Mesenchymal stem cell (in vitro differentiated cells and primary cell): ENCODE measurements at regions not wholly inside any gene's neighbourhood (a gene's known extent, or its start where the extent isn't known, plus 50 kb on each side); places are given as distances from the start of the nearest gene placed in this dataset.

ENCODE experiments used
- DNase-seq: peaks from one replicate; pipeline ENCODE4 v3.0.0-alpha.2; 2013
- H2AFZ ChIP-seq: one replicate; pipeline ENCODE4 v1.6.1; 2013; ENCODE audit warnings: low read depth, mild to moderate bottlenecking, control low read depth, inconsistent platforms, low read length, moderate library complexity
- H2AK5ac ChIP-seq: 2 replicates; pipeline ENCODE4 v1.6.1; 2013; ENCODE audit warnings: low read length, moderate library complexity, mild to moderate bottlenecking, inconsistent platforms; ENCODE audit not compliant: severe bottlenecking
- H2BK120ac ChIP-seq: one replicate; pipeline ENCODE4 v1.6.1; 2013; ENCODE audit warnings: low read depth, mild to moderate bottlenecking, inconsistent platforms, low read length, moderate library complexity
- H2BK12ac ChIP-seq, 2 experiments: one replicate each; pipeline ENCODE4 v1.6.1; 2013; ENCODE audit warnings: inconsistent platforms in 2 of 2, low read length in 2 of 2, mild to moderate bottlenecking in 2 of 2, moderate library complexity in 2 of 2, control low read depth in 1 of 2
- H2BK15ac ChIP-seq: one replicate; pipeline ENCODE4 v1.6.1; 2013; ENCODE audit warnings: mild to moderate bottlenecking, low read depth, inconsistent platforms; ENCODE audit not compliant: poor library complexity, severe bottlenecking
- H2BK5ac ChIP-seq: 2 replicates; pipeline ENCODE4 v1.6.1; 2013; ENCODE audit warnings: low read depth, mild to moderate bottlenecking, low read length, control low read depth, inconsistent platforms; ENCODE audit not compliant: poor library complexity, severe bottlenecking
- H3K14ac ChIP-seq, 2 experiments: one replicate each; pipeline ENCODE4 v1.6.1; 2013; ENCODE audit warnings: inconsistent platforms in 2 of 2, low read length in 2 of 2, control low read depth in 1 of 2, mild to moderate bottlenecking in 1 of 2, moderate library complexity in 1 of 2
- H3K18ac ChIP-seq, 2 experiments: one replicate each; pipeline ENCODE4 v1.6.1; 2013; ENCODE audit warnings: inconsistent platforms in 2 of 2, low read length in 2 of 2, control low read depth in 1 of 2, low read depth in 1 of 2, mild to moderate bottlenecking in 1 of 2
- H3K23ac ChIP-seq, 2 experiments: one replicate each; pipeline ENCODE4 v1.6.1; 2013; ENCODE audit warnings: inconsistent platforms in 2 of 2, low read length in 2 of 2, mild to moderate bottlenecking in 2 of 2, moderate library complexity in 2 of 2, control low read depth in 1 of 2
- H3K27ac ChIP-seq: 2 replicates; pipeline ENCODE4 v1.5.1; 2013; ENCODE audit warnings: mild to moderate bottlenecking, moderate library complexity, low read length, control low read depth, inconsistent platforms; ENCODE audit not compliant: poor library complexity, severe bottlenecking
- H3K27me3 ChIP-seq, 2 experiments: 2 replicates each; pipeline versions ENCODE4 v1.6.1 to v1.7.0; 2013; ENCODE audit warnings: low read length in 2 of 2, mild to moderate bottlenecking in 2 of 2, moderate library complexity in 2 of 2, control low read depth in 1 of 2, inconsistent platforms in 1 of 2; ENCODE audit not compliant: control insufficient read depth in 1 of 2, insufficient read depth in 1 of 2
- H3K36me3 ChIP-seq, 2 experiments: 2 replicates each; pipeline versions ENCODE4 v1.6.1 to v1.7.0; 2013; ENCODE audit warnings: low read length in 2 of 2, control low read depth in 1 of 2, inconsistent platforms in 1 of 2, low read depth in 1 of 2, mild to moderate bottlenecking in 1 of 2; ENCODE audit not compliant: insufficient read depth in 2 of 2, control insufficient read depth in 1 of 2
- H3K4ac ChIP-seq, 2 experiments: one replicate each; pipeline ENCODE4 v1.6.1; 2013; ENCODE audit warnings: inconsistent platforms in 2 of 2, low read length in 2 of 2, mild to moderate bottlenecking in 2 of 2, moderate library complexity in 2 of 2, control low read depth in 1 of 2, low read depth in 1 of 2
- H3K4me1 ChIP-seq: 2 replicates; pipeline ENCODE4 v1.6.1; 2013; ENCODE audit warnings: low read depth, low read length, control low read depth; ENCODE audit not compliant: control insufficient read depth, insufficient read depth
- H3K4me2 ChIP-seq: 2 replicates; pipeline ENCODE4 v1.6.1; 2013; ENCODE audit warnings: low read length, mild to moderate bottlenecking, inconsistent platforms; ENCODE audit not compliant: poor library complexity, severe bottlenecking
- H3K4me3 ChIP-seq, 2 experiments: 2 replicates each; pipeline versions ENCODE4 v1.5.1 to v1.7.0; 2013; ENCODE audit warnings: low read length in 2 of 2, mild to moderate bottlenecking in 2 of 2, control low read depth in 1 of 2, low read depth in 1 of 2; ENCODE audit not compliant: insufficient read depth in 1 of 2
- H3K79me1 ChIP-seq: replicated peaks from 2 replicates; pipeline ENCODE4 v1.6.1; 2013; ENCODE audit warnings: mild to moderate bottlenecking, control low read depth, low read length, inconsistent platforms; ENCODE audit not compliant: poor library complexity, severe bottlenecking
- H3K9ac ChIP-seq: 2 replicates; pipeline ENCODE4 v1.7.0; 2013; ENCODE audit warnings: mild to moderate bottlenecking, low read length, moderate library complexity
- H3K9me3 ChIP-seq: 2 replicates; pipeline ENCODE4 v1.7.0; 2013; ENCODE audit warnings: mild to moderate bottlenecking, low read length; ENCODE audit not compliant: control insufficient read depth
- H4K8ac ChIP-seq: one replicate; pipeline ENCODE4 v1.6.1; 2013; ENCODE audit warnings: inconsistent platforms, mild to moderate bottlenecking, low read length, moderate library complexity
- H4K91ac ChIP-seq: one replicate; pipeline ENCODE4 v1.6.1; 2013; ENCODE audit warnings: mild to moderate bottlenecking, low read length, inconsistent platforms
- WGBS: methylation state at CpG from one replicate; pipeline ENCODE4 v1.1.7; 2013; ENCODE audit warnings: mixed read lengths; 5-methylcytosine and 5-hydroxymethylcytosine counted together

DNA sequence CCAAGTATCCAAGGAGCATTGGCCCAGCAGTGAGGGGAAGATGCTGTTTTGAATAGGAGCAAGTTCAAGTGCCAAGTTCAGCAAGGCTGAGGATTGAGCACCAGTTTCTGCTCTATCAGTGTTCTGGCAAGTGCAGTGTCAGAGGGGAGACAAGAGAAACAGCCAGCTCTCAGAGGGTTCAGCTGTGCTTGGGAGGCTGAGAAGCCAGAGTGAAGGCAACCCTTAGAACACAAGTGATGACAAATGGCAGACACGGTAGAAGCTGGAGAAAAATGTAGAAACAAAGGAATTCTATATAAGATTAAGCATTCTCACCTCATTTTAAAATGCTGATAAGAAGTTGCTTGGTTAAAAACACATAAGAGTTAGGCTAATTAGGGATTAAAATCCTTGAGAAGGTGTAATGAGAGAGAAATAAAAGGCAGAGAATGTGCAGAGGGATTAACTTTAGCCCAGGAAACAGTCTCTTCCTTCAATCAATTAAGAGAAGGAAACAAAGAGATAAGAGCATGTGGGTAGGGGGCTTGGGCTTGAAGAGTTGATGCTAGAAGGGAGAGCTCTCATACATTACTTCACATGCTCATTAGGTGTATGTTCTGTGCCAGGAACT, 475.4 kb downstream of the AJAP1 start:
- DNase-seq: no peak
- Histone ChIP-seq H3K4me3 (no peak overlapping the region), H3K4me2 (no peak overlapping the region), H2BK15ac (no peak overlapping the region), H2BK120ac (no peak overlapping the region), H3K18ac (no peak overlapping the region), H4K91ac (no peak overlapping the region), H3K9me3 (peaks cover 17% of the 10 kb centered on the region), H2AK5ac (no peak overlapping the region), H3K14ac (no peak overlapping the region), H3K27me3 (no peaks in the 10 kb centered on the region), H3K4ac (no peak overlapping the region), H4K8ac (no peak overlapping the region), H3K27ac (no peak overlapping the region), H2BK12ac (no peak overlapping the region), H3K9ac (no peak overlapping the region), H3K79me1 (no peaks in the 10 kb centered on the region), H3K23ac (no peak overlapping the region), H2AFZ (no peak overlapping the region), H3K36me3 (no peaks in the 10 kb centered on the region), H3K4me1 (no peaks in the 10 kb centered on the region), H2BK5ac (no peak overlapping the region)
- WGBS: no CpG with 5 or more reads among the region's 1 CpG

DNA sequence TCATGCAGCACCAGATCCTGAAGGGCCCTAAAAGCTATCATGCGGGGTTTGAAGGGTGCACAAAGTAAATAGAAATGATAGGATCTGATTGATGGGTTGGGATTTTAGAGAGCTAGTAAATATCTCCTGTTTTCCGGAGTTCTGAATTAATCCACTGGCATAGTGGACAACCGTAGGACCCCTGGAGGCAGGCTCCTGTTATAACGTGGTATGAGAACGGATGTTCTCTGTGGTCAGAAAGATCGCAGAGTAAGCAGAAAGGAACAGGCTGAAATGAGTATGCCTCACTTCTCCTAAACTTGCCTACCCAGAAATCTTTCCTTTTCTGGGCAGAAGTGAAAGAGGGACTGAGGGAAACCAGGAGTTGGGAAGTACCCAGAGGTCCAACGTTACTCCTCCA, 470.8 kb downstream of the AJAP1 start:
- Histone ChIP-seq H3K4me1 (no peaks in the 10 kb centered on the region), H2BK15ac (no peak overlapping the region), H3K4me3 (no peak overlapping the region), H2AFZ (no peak overlapping the region), H3K9me3 (peaks cover 16% of the 10 kb centered on the region), H4K91ac (no peak overlapping the region), H3K18ac (no peak overlapping the region), H3K4me2 (no peak overlapping the region), H2AK5ac (no peak overlapping the region), H3K9ac (no peak overlapping the region), H3K27ac (no peak overlapping the region), H4K8ac (no peak overlapping the region), H3K14ac (no peak overlapping the region), H3K27me3 (no peaks in the 10 kb centered on the region), H3K79me1 (no peaks in the 10 kb centered on the region), H3K36me3 (no peaks in the 10 kb centered on the region), H3K4ac (no peak overlapping the region), H2BK5ac (peak overlapping the region; percentile 25), H2BK12ac (no peak overlapping the region), H3K23ac (no peak overlapping the region), H2BK120ac (no peak overlapping the region)
- DNase-seq: no peak
- 72% methylated on average over 5 of the region's 7 CpGs for WGBS

DNA sequence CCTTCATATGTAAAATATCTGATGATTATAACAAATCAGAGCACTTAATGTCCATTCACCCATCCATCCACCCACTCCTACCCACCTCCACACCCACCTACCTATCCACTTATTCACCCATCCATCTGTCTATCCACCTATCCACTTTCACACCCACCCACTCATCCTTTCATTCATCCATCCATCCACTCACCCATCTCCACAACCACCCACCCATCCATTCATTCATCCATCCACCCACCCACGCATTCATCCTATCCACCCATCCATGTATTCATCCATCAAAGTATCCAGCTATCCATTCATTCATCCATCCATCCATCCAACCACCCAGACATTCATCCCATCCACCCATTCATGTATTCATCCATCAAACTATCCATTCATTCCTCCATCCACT, 466.1 kb downstream of the AJAP1 start:
- no peak for DNase-seq
- H3K18ac ChIP-seq: no peak overlapping the region
- H4K91ac ChIP-seq: no peak overlapping the region
- H3K4me2 ChIP-seq: no peak overlapping the region
- no peak overlapping the region for H4K8ac ChIP-seq
- H3K4me3 ChIP-seq: no peak overlapping the region
- H2BK12ac ChIP-seq: no peak overlapping the region
- H3K4me1 ChIP-seq: no peaks in the 10 kb centered on the region
- H3K4ac ChIP-seq: no peak overlapping the region
- no peak overlapping the region for H3K9ac ChIP-seq
- no peaks in the 10 kb centered on the region for H3K79me1 ChIP-seq
- no peak overlapping the region for H2BK120ac ChIP-seq
- WGBS: 70% methylated on average over 1 of the region's 1 CpG
- no peak overlapping the region for H2BK5ac ChIP-seq
- H2AFZ ChIP-seq: no peak overlapping the region
- H3K23ac ChIP-seq: no peak overlapping the region
- peaks cover 4% of the 10 kb centered on the region for H3K9me3 ChIP-seq
- no peak overlapping the region for H3K14ac ChIP-seq
- H3K27ac ChIP-seq: no peak overlapping the region
- H3K27me3 ChIP-seq: no peaks in the 10 kb centered on the region
- no peak overlapping the region for H2BK15ac ChIP-seq
- H3K36me3 ChIP-seq: no peaks in the 10 kb centered on the region
- H2AK5ac ChIP-seq: no peak overlapping the region

DNA sequence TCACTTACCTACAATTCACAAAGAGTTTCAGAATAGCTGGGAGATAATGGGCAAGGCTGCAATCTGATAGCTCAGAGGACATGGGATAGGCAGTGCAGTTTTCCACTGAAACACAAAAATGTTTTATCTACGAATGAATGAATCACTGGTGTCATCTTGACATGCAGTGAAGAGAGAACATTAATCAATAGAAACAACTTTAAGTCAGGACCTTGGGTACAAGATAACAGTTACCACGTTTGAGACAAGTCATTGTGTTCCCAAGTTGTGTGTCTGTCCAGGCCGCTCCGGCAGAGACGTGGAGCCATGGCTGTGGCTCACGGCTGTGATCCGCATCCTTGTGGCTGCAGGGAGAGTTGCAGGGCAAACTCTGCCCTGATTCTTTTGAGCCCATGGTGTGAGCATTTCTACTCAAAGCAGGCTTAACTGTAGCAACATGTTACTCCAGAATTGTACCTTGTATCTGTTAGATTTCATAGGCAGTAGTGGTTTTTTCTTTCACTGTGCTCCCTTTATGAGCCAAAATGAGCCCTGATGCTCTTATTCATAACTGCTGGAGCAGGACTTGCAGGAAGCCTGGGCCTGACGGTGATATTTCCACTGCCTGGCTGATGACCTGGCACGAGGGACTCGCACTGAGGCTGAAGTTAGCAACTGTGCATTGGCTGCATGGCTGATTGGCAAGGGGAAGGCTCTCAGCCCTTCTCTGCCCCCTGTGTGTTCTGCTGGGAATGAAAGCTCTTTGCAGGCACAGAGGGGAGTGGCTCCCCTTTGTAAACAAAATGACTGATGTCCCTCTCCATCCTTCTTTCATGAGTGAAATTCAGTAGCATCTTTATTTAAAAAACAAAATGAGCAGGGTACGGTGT, 465.2 kb downstream of the AJAP1 start:
- no peak overlapping the region for H3K4ac ChIP-seq
- no peak overlapping the region for H2AK5ac ChIP-seq
- no peaks in the 10 kb centered on the region for H3K4me1 ChIP-seq
- no peak overlapping the region for H3K27ac ChIP-seq
- H2BK120ac ChIP-seq: no peak overlapping the region
- H2BK12ac ChIP-seq: no peak overlapping the region
- no peaks in the 10 kb centered on the region for H3K36me3 ChIP-seq
- no peak overlapping the region for H3K9ac ChIP-seq
- no peaks in the 10 kb centered on the region for H3K79me1 ChIP-seq
- no peak overlapping the region for H3K23ac ChIP-seq
- no peak overlapping the region for H2BK5ac ChIP-seq
- peaks cover 4% of the 10 kb centered on the region for H3K9me3 ChIP-seq
- H2AFZ ChIP-seq: no peak overlapping the region
- no peak overlapping the region for H3K4me3 ChIP-seq
- no peak overlapping the region for H4K91ac ChIP-seq
- no peak overlapping the region for H3K18ac ChIP-seq
- H3K4me2 ChIP-seq: no peak overlapping the region
- H3K14ac ChIP-seq: no peak overlapping the region
- 45% methylated on average over 11 of the region's 11 CpGs for WGBS
- H2BK15ac ChIP-seq: no peak overlapping the region
- no peak overlapping the region for H4K8ac ChIP-seq
- H3K27me3 ChIP-seq: no peaks in the 10 kb centered on the region
- no peak for DNase-seq
